Neuronal stem cell (in vitro differentiated cells): ENCODE measurements at regions not wholly inside any gene's neighbourhood (a gene's known extent, or its start where the extent isn't known, plus 50 kb on each side); places are given as distances from the start of the nearest gene placed in this dataset.
"Not testable (repeated sequence)": the region's sequence is repeated elsewhere in the genome, so short reads cannot be mapped to it uniquely, and the experiment has no call there.

Experiments used
- DNase-seq: peaks from one replicate; pipeline ENCODE4 v3.0.0-alpha.2; 2013; ENCODE audit warnings: low spot score
- H2AFZ ChIP-seq: one replicate; pipeline ENCODE4 v1.6.1; 2013; ENCODE audit warnings: mild to moderate bottlenecking, low read length, inconsistent platforms
- H2AK5ac ChIP-seq: 2 replicates; pipeline ENCODE4 v1.6.1; 2013; ENCODE audit warnings: low read depth, mild to moderate bottlenecking, inconsistent platforms, low read length, moderate library complexity, mixed read lengths
- H2BK120ac ChIP-seq: 2 replicates; pipeline ENCODE4 v1.6.1; 2013; ENCODE audit warnings: low read depth, mild to moderate bottlenecking, inconsistent platforms, low read length, moderate library complexity, mixed read lengths
- H2BK12ac ChIP-seq: one replicate; pipeline ENCODE4 v1.6.1; 2013; ENCODE audit warnings: low read length, inconsistent platforms
- H2BK15ac ChIP-seq: 2 replicates; pipeline ENCODE4 v1.6.1; 2013; ENCODE audit warnings: mild to moderate bottlenecking, low read length, inconsistent platforms, mixed read lengths
- H2BK5ac ChIP-seq: one replicate; pipeline ENCODE4 v1.6.1; 2013; ENCODE audit warnings: inconsistent platforms, mild to moderate bottlenecking, low read length, moderate library complexity
- H3K14ac ChIP-seq: one replicate; pipeline ENCODE4 v1.6.1; 2013; ENCODE audit warnings: low read length, inconsistent platforms
- H3K18ac ChIP-seq: 2 replicates; pipeline ENCODE4 v1.6.1; 2013; ENCODE audit warnings: low read length, inconsistent platforms
- H3K23ac ChIP-seq: 2 replicates; pipeline ENCODE4 v1.6.1; 2013; ENCODE audit warnings: low read depth, mild to moderate bottlenecking, mixed read lengths, low read length, inconsistent platforms; ENCODE audit not compliant: poor library complexity
- H3K27ac ChIP-seq: replicated peaks from 3 replicates; pipeline ENCODE4 v1.5.1; 2013; ENCODE audit warnings: low read length, inconsistent platforms
- H3K27me3 ChIP-seq, 3 experiments: 2 replicates each; pipeline ENCODE4 v1.6.1; 2013; ENCODE audit warnings: low read length in 3 of 3, mild to moderate bottlenecking in 2 of 3, inconsistent platforms in 1 of 3, low read depth in 1 of 3, mixed read lengths in 1 of 3, moderate library complexity in 1 of 3; ENCODE audit not compliant: control insufficient read depth in 3 of 3, insufficient read depth in 3 of 3
- H3K36me3 ChIP-seq, 2 donors: replicated peaks in 1 of 2; 2 replicates each; pipeline ENCODE4 v1.6.1; 2013; ENCODE audit warnings: low read length in 2 of 2; ENCODE audit not compliant: control insufficient read depth in 2 of 2, insufficient read depth in 2 of 2
- H3K4ac ChIP-seq: 2 replicates; pipeline ENCODE4 v1.6.1; 2013; ENCODE audit warnings: inconsistent platforms, mild to moderate bottlenecking, low read length, moderate library complexity
- H3K4me1 ChIP-seq, 2 donors: 1 replicate in 1 of 2; 2 replicates in 1 of 2; pipeline ENCODE4 v1.6.1; 2013; ENCODE audit warnings: low read length in 2 of 2, low read depth in 1 of 2; ENCODE audit not compliant: control insufficient read depth in 2 of 2, insufficient read depth in 1 of 2
- H3K4me2 ChIP-seq: one replicate; pipeline ENCODE4 v1.6.1; 2013; ENCODE audit warnings: mild to moderate bottlenecking, low read length, inconsistent platforms; ENCODE audit not compliant: insufficient read depth, poor library complexity, severe bottlenecking
- H3K4me3 ChIP-seq, 2 donors: 2 replicates each; pipeline ENCODE4 v1.5.1; 2013; ENCODE audit warnings: low read length in 2 of 2, mild to moderate bottlenecking in 2 of 2, inconsistent platforms in 1 of 2, moderate library complexity in 1 of 2
- H3K79me1 ChIP-seq: one replicate; pipeline ENCODE4 v1.6.1; 2013; ENCODE audit warnings: low read depth, mild to moderate bottlenecking, inconsistent platforms, low read length, moderate library complexity
- H3K9ac ChIP-seq: one replicate; pipeline ENCODE4 v1.6.1; 2013; ENCODE audit warnings: mild to moderate bottlenecking, low read depth, low read length, inconsistent platforms; ENCODE audit not compliant: poor library complexity
- H3K9me3 ChIP-seq, 2 donors: replicated peaks in 1 of 2; 2 replicates each; pipeline versions ENCODE3 to v1.6.1; 2013; ENCODE audit warnings: low read length in 2 of 2, mild to moderate bottlenecking in 2 of 2, inconsistent platforms in 1 of 2, low read depth in 1 of 2, mixed read lengths in 1 of 2, moderate library complexity in 1 of 2; ENCODE audit not compliant: control insufficient read depth in 2 of 2, insufficient read depth in 1 of 2
- H4K8ac ChIP-seq: one replicate; pipeline ENCODE4 v1.6.1; 2013; ENCODE audit warnings: low read depth, mild to moderate bottlenecking, inconsistent platforms, low read length, moderate library complexity
- H4K91ac ChIP-seq: one replicate; pipeline ENCODE4 v1.6.1; 2013; ENCODE audit warnings: low read length, low read depth, mild to moderate bottlenecking, inconsistent platforms; ENCODE audit not compliant: poor library complexity
- WGBS, 2 donors: extraction: QIAGEN DNeasy Blood & Tissue Kit; methylation state at CpG; one replicate each; pipeline ENCODE4 v1.1.7; 2013; ENCODE audit warnings: missing lambda C conversion rate in 2 of 2, mixed read lengths in 1 of 2; ENCODE audit not compliant: insufficient read length in 2 of 2, insufficient replicate concordance in 1 of 2; ENCODE audit errors: extremely low coverage in 2 of 2; 5-methylcytosine and 5-hydroxymethylcytosine counted together

DNA sequence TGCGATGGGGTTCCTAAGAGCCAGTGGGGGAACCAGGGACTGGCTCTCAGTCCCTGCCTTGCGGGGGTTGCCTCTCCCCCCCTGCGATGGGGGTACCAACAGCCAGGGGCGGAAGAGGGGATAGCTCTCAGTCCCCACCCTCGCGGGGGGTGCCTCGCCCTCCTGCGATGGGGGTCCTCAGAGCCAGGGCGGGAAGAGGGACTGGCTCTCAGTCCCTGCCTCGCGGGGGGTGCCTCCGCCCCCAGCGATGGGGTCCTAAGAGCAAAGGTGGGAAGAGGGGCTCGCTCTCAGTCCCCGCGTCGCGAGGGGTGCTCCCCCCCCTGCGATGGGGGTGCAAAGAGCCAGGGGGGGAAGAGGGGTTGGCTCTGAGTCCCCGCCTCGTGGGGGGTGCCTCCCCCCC, 162.0 kb downstream of the ATP6V0E2 start:
- not testable (repeated sequence) for H4K91ac ChIP-seq, H3K79me1 ChIP-seq, DNase-seq, H3K9ac ChIP-seq, H3K23ac ChIP-seq, H2BK120ac ChIP-seq, H4K8ac ChIP-seq, H2BK5ac ChIP-seq, H2BK12ac ChIP-seq, H3K4me1 ChIP-seq, H2AFZ ChIP-seq, H3K36me3 ChIP-seq, H3K27ac ChIP-seq, H2AK5ac ChIP-seq, H3K18ac ChIP-seq, H2BK15ac ChIP-seq, H3K4me3 ChIP-seq, H3K14ac ChIP-seq, H3K4ac ChIP-seq, H3K9me3 ChIP-seq, H3K27me3 ChIP-seq
- WGBS, 2 donors: no CpG with 5 or more reads among the region's 21 CpGs
- H3K4me2 ChIP-seq: peak overlapping the region; percentile 11

DNA sequence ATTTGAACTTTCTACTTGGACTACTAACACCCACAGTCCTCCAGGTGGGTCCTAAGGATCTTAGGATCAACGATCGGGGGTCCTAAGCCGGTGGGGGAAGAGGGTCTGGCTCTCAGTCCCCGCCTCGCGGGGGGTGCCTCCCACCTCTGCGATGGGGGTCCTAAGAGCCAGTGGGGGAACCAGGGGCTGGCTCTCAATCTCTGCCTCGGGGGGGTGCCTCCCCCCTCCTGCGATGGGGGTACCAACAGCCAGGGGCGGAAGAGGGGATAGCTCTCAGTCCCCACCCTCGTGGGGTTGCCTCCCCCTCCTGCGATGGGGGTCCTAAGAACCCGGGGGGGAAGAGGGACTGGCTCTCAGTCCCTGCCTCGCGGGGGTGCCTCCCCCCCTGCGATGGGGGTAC, 165.3 kb downstream of the ATP6V0E2 start:
- H3K4me2 ChIP-seq, H3K14ac ChIP-seq, H2BK15ac ChIP-seq, H3K4me3 ChIP-seq, H3K9me3 ChIP-seq, H3K79me1 ChIP-seq, H4K91ac ChIP-seq, H3K23ac ChIP-seq, H3K9ac ChIP-seq, H3K4me1 ChIP-seq, DNase-seq, H2AFZ ChIP-seq, H2BK12ac ChIP-seq, H3K4ac ChIP-seq, H2BK120ac ChIP-seq, H3K27me3 ChIP-seq, H2BK5ac ChIP-seq, H4K8ac ChIP-seq, H3K36me3 ChIP-seq, H2AK5ac ChIP-seq, H3K27ac ChIP-seq: not testable (repeated sequence)
- peak overlapping the region; percentile 17 for H3K18ac ChIP-seq
- WGBS, 2 donors: no CpG with 5 or more reads among the region's 16 CpGs

DNA sequence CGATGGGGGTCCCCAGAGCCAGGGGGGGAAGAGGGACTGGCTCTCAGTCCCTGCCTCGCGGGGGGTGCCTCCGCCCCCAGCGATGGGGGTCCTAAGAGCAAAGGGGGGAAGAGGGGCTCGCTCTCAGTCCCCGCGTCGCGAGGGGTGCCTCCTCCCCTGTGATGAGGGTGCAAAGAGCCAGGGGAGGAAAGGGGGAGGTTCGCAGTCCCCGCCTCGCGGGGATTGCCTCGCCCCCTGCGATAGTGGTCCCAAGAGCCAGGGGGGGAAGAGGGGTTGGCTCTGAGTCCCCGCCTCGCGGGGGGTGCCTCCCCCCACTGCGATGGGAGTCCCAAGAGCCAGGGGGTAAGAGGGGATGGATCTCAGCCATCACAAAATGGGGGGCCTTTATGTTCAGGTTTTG, 168.5 kb downstream of the ATP6V0E2 start:
- H3K36me3 ChIP-seq, H3K23ac ChIP-seq, H3K18ac ChIP-seq, H2AK5ac ChIP-seq, H3K27ac ChIP-seq, DNase-seq, H3K79me1 ChIP-seq, H3K27me3 ChIP-seq, H3K14ac ChIP-seq, H3K9me3 ChIP-seq, H4K91ac ChIP-seq, H3K4me3 ChIP-seq, H3K4me1 ChIP-seq, H3K4ac ChIP-seq, H4K8ac ChIP-seq, H2BK15ac ChIP-seq, H2BK12ac ChIP-seq, H3K9ac ChIP-seq, H2AFZ ChIP-seq, H2BK120ac ChIP-seq, H2BK5ac ChIP-seq, H3K4me2 ChIP-seq: not testable (repeated sequence)
- WGBS, 2 donors: no CpG with 5 or more reads among the region's 20 CpGs

DNA sequence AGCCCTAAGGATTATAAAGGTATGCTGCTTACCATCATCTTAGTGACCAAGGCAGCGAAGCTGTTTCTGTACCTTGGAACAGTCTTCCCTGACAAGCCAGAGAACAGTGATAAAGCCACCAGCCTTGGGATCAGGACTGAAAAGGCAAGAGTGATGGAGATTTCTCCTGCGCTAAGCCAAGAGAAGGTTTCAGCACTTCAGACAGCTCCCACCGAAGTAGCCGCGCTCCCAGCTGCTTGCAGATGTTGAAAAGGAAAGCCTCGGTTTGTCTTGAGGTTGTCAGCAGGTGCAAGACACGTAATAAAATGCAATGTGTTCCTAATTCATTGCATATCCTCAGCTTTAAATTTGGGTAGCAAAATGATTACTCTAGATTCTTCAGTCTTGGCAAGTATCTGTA, 171.0 kb downstream of the ATP6V0E2 start:
- peak; percentile 48 for DNase-seq
- not testable (repeated sequence) for H3K18ac ChIP-seq, H3K23ac ChIP-seq, H4K8ac ChIP-seq, H2AFZ ChIP-seq, H3K4me3 ChIP-seq, H3K4me1 ChIP-seq, H2BK5ac ChIP-seq, H3K9ac ChIP-seq, H3K79me1 ChIP-seq, H2BK15ac ChIP-seq, H2BK12ac ChIP-seq, H3K36me3 ChIP-seq, H4K91ac ChIP-seq, H3K27ac ChIP-seq, H2AK5ac ChIP-seq, H3K4ac ChIP-seq, H3K4me2 ChIP-seq, H3K14ac ChIP-seq, H2BK120ac ChIP-seq, H3K9me3 ChIP-seq
- H3K27me3 ChIP-seq: peaks cover 0 to 16% (median 4%) of the 10 kb centered on the region in 3 experiments
- WGBS, 2 donors: no CpG with 5 or more reads among the region's 7 CpGs
